H1 (cell line): ENCODE measurements at regions not wholly inside any gene's neighbourhood (a gene's known extent, or its start where the extent isn't known, plus 50 kb on each side); places are given as distances from the start of the nearest gene placed in this dataset.

Experiments
- CTCF ChIA-PET: fragments of 300-600 bp; sonication (Branson Sonifier 250); formaldehyde crosslinking; loops from one replicate; lab custom pipeline; 2021; ENCODE audit not compliant: partially characterized antibody; lab: Charles Lee
- POLR2A ChIA-PET: fragments of 300-600 bp; sonication (Branson Sonifier 250); formaldehyde crosslinking; loops from one replicate; lab custom pipeline; 2021; ENCODE audit warnings: inconsistent platforms; ENCODE audit not compliant: partially characterized antibody; lab: Charles Lee
- DNase-seq, 2 experiments: peaks; one replicate each; pipeline versions ENCODE4 v3.0.0 to v3.0.0-alpha.2; 2010 to 2022; ENCODE audit warnings: low spot score in 2 of 2, low read depth in 1 of 2, mixed read lengths in 1 of 2
- FAIRE-seq: peaks from 2 replicates; lab custom pipeline; 2011; peaks lifted over from hg19 to GRCh38; lab: Jason Lieb, UNC
- H2AFZ ChIP-seq: 2 replicates; pipeline ENCODE4 v1.8.1; 2012; ENCODE audit warnings: low read length, inconsistent platforms
- H2AK5ac ChIP-seq: 2 replicates; pipeline ENCODE4 v1.6.1; 2013; ENCODE audit warnings: low read depth, low read length
- H2BK120ac ChIP-seq: replicated peaks from 2 replicates; pipeline ENCODE3; 2013; ENCODE audit warnings: low read depth, low read length, inconsistent platforms
- H2BK12ac ChIP-seq: 2 replicates; pipeline ENCODE4 v1.6.1; 2013; ENCODE audit warnings: low read depth, low read length
- H2BK15ac ChIP-seq: 2 replicates; pipeline ENCODE4 v1.6.1; 2013; ENCODE audit warnings: low read length
- H2BK20ac ChIP-seq: 2 replicates; pipeline ENCODE4 v1.6.1; 2013; ENCODE audit warnings: low read length
- H2BK5ac ChIP-seq: 2 replicates; pipeline ENCODE4 v1.6.1; 2013; ENCODE audit warnings: low read depth, low read length
- H3K14ac ChIP-seq: 2 replicates; pipeline ENCODE4 v1.6.1; 2013; ENCODE audit warnings: inconsistent platforms; ENCODE audit not compliant: insufficient read length
- H3K18ac ChIP-seq: 2 replicates; pipeline ENCODE4 v1.6.1; 2013; ENCODE audit warnings: low read length; ENCODE audit errors: extremely low read depth
- H3K23ac ChIP-seq: 2 replicates; pipeline ENCODE4 v1.6.1; 2013; ENCODE audit warnings: inconsistent platforms; ENCODE audit not compliant: insufficient read length
- H3K23me2 ChIP-seq: 2 replicates; pipeline ENCODE4 v1.6.1; 2013; ENCODE audit warnings: low read depth, low read length
- H3K27ac ChIP-seq: 2 replicates; pipeline ENCODE4 v1.6.1; 2011; ENCODE audit warnings: low read depth, low read length, inconsistent platforms
- H3K27me3 ChIP-seq, 4 experiments: replicated peaks in 1 of 4; 1 replicate in 1 of 4; 2 replicates in 3 of 4; pipeline versions ENCODE4 v1.6.1 to v1.8.1; 2011 to 2013; ENCODE audit warnings: low read length in 3 of 4, mild to moderate bottlenecking in 3 of 4, inconsistent platforms in 2 of 4, mixed read lengths in 2 of 4, moderate library complexity in 1 of 4; ENCODE audit not compliant: control insufficient read depth in 3 of 4, insufficient read depth in 3 of 4; ENCODE audit errors: extremely low read depth in 1 of 4
- H3K36me3 ChIP-seq, 4 experiments: 2 replicates each; pipeline versions ENCODE4 v1.6.1 to v1.8.1; 2011 to 2013; ENCODE audit warnings: mild to moderate bottlenecking in 4 of 4, low read length in 3 of 4, moderate library complexity in 2 of 4, control low read depth in 1 of 4, inconsistent platforms in 1 of 4; ENCODE audit not compliant: insufficient read depth in 4 of 4, control insufficient read depth in 2 of 4
- H3K4ac ChIP-seq: replicated peaks from 2 replicates; pipeline ENCODE3; 2013; ENCODE audit warnings: low read length, low read depth, mixed read lengths, inconsistent platforms; ENCODE audit not compliant: insufficient read length
- H3K4me1 ChIP-seq, 4 experiments: replicated peaks in 1 of 4; 1 replicate in 1 of 4; 2 replicates in 3 of 4; pipeline versions ENCODE4 v1.6.1 to v1.8.1; 2011 to 2013; ENCODE audit warnings: low read length in 3 of 4, inconsistent platforms in 2 of 4, mixed read lengths in 1 of 4; ENCODE audit not compliant: insufficient read depth in 4 of 4, control insufficient read depth in 3 of 4
- H3K4me2 ChIP-seq, 2 experiments: 2 replicates each; pipeline versions ENCODE4 v1.6.1 to v1.8.1; 2011 to 2013; ENCODE audit warnings: low read depth in 2 of 2, low read length in 2 of 2, control low read depth in 1 of 2, inconsistent platforms in 1 of 2, mild to moderate bottlenecking in 1 of 2; ENCODE audit not compliant: insufficient read depth in 1 of 2
- H3K4me3 ChIP-seq, 4 experiments: fragments of 200-600, 300-600 bp in 1 of 4; sonication (generic), shearing (Covaris generic), sonication (Bioruptor Twin) in 1 of 4; 2 replicates each; pipeline versions ENCODE4 v1.5.1 to v1.8.1; 2011 to 2016; ENCODE audit warnings: low read length in 4 of 4, low read depth in 3 of 4, control low read depth in 2 of 4, inconsistent platforms in 2 of 4, mild to moderate bottlenecking in 2 of 4, mixed read lengths in 1 of 4, moderate library complexity in 1 of 4; ENCODE audit not compliant: insufficient read depth in 2 of 4; ENCODE audit errors: extremely low read depth in 1 of 4
- H3K56ac ChIP-seq: replicated peaks from 2 replicates; pipeline ENCODE3; 2013; ENCODE audit warnings: low read depth, mild to moderate bottlenecking, mixed read lengths, low read length, inconsistent platforms; ENCODE audit not compliant: insufficient read length
- H3K79me1 ChIP-seq: 2 replicates; pipeline ENCODE4 v1.6.1; 2013; ENCODE audit warnings: low read depth, low read length, control low read depth
- H3K79me2 ChIP-seq, 2 experiments: 2 replicates each; pipeline versions ENCODE4 v1.6.1 to v1.8.1; 2012 to 2013; ENCODE audit warnings: low read length in 2 of 2, mild to moderate bottlenecking in 2 of 2, inconsistent platforms in 1 of 2; ENCODE audit not compliant: insufficient read depth in 2 of 2, control insufficient read depth in 1 of 2
- H3K9ac ChIP-seq, 4 experiments: replicated peaks in 1 of 4; 1 replicate in 1 of 4; 2 replicates in 3 of 4; pipeline versions ENCODE4 v1.6.1 to v1.8.1; 2011 to 2013; ENCODE audit warnings: low read depth in 3 of 4, low read length in 3 of 4, control low read depth in 2 of 4, mild to moderate bottlenecking in 2 of 4, moderate library complexity in 2 of 4, inconsistent platforms in 1 of 4; ENCODE audit errors: extremely low read depth in 1 of 4
- H3K9me3 ChIP-seq, 2 experiments: 2 replicates each; pipeline versions ENCODE4 v1.6.1 to v1.8.1; 2012 to 2013; ENCODE audit warnings: mild to moderate bottlenecking in 2 of 2, moderate library complexity in 2 of 2, control low read depth in 1 of 2, inconsistent platforms in 1 of 2, low read depth in 1 of 2, low read length in 1 of 2, mixed read lengths in 1 of 2; ENCODE audit not compliant: insufficient read depth in 2 of 2
- H4K20me1 ChIP-seq, 2 experiments: replicated peaks in 1 of 2; 2 replicates each; pipeline versions ENCODE3 to v1.8.1; 2011 to 2013; ENCODE audit warnings: inconsistent platforms in 2 of 2, low read length in 2 of 2, mild to moderate bottlenecking in 1 of 2; ENCODE audit not compliant: insufficient read depth in 2 of 2, control insufficient read depth in 1 of 2
- H4K5ac ChIP-seq: 2 replicates; pipeline ENCODE4 v1.6.1; 2013; ENCODE audit warnings: low read length, low read depth, mixed read lengths, inconsistent platforms; ENCODE audit not compliant: insufficient read length
- H4K8ac ChIP-seq: 2 replicates; pipeline ENCODE4 v1.8.0; 2013; ENCODE audit warnings: mild to moderate bottlenecking, moderate library complexity, low read length, inconsistent platforms; ENCODE audit not compliant: insufficient read depth; ENCODE audit errors: extremely low read depth
- H4K91ac ChIP-seq: replicated peaks from 2 replicates; pipeline ENCODE3; 2013; ENCODE audit warnings: low read length, mixed read lengths, inconsistent platforms; ENCODE audit not compliant: insufficient read length
- BCL11A ChIP-seq, 2 experiments: IDR thresholded peaks; one replicate each; pipeline ENCODE4 v1.6.1; 2011; ENCODE audit warnings: low read depth in 2 of 2, low read length in 2 of 2, mild to moderate bottlenecking in 2 of 2
- CBX8 ChIP-seq: fragments of 300-800, 300-1000 bp; sonication (generic); IDR thresholded peaks from 2 replicates; pipeline ENCODE4 v1.7.1; 2016; ENCODE audit warnings: low read depth, low read length, borderline replicate concordance
- CTCF ChIP-seq, 3 experiments: IDR thresholded peaks; 1 replicate in 2 of 3; 2 replicates in 1 of 3; pipeline versions ENCODE4 v1.5.1 to v1.6.1; 2011; ENCODE audit warnings: low read length in 3 of 3, mild to moderate bottlenecking in 3 of 3, inconsistent platforms in 2 of 3, low read depth in 1 of 3, moderate library complexity in 1 of 3; ENCODE audit not compliant: insufficient read depth in 1 of 3; ENCODE audit errors: control extremely low read depth in 1 of 3
- GTF2F1 ChIP-seq: IDR thresholded peaks from 2 replicates; pipeline ENCODE4 v1.6.1; 2012; ENCODE audit warnings: low read depth, low read length, improper control_type of control experiment, borderline replicate concordance
- PHF8 ChIP-seq: fragments of 200-600 bp; sonication (generic); conservative IDR thresholded peaks from 2 replicates; pipeline ENCODE4 v1.7.1; 2012; ENCODE audit warnings: low read depth, mild to moderate bottlenecking, inconsistent platforms, low read length, moderate library complexity
- RAD21 ChIP-seq, 2 experiments: IDR thresholded peaks in 1 of 2; conservative IDR thresholded peaks in 1 of 2; 2 replicates each; pipeline ENCODE4 v1.6.1; 2011; ENCODE audit warnings: low read depth in 2 of 2, low read length in 2 of 2, improper control_type of control experiment in 1 of 2, inconsistent platforms in 1 of 2, mild to moderate bottlenecking in 1 of 2, moderate library complexity in 1 of 2
- RFX5 ChIP-seq: IDR thresholded peaks from 2 replicates; pipeline ENCODE4 v1.6.1; 2011; ENCODE audit warnings: low read depth, low read length, improper control_type of control experiment, borderline replicate concordance
- SAP30 ChIP-seq: fragments of 300-600 bp; sonication (generic); IDR thresholded peaks from 2 replicates; pipeline ENCODE4 v1.7.1; 2012; ENCODE audit warnings: low read length, moderate library complexity, mild to moderate bottlenecking, inconsistent platforms; ENCODE audit not compliant: insufficient read depth, insufficient replicate concordance
- TAF1 ChIP-seq: IDR thresholded peaks from 2 replicates; pipeline ENCODE4 v1.6.1; 2011; ENCODE audit warnings: mild to moderate bottlenecking, low read depth, low read length
- WGBS, 2 experiments: shearing (Covaris generic) in 1 of 2; methylation state at CpG; one replicate each; pipeline versions ENCODE4 v1.1.6 to v1.1.7; 2013 to 2015; ENCODE audit warnings: low lambda C conversion rate in 2 of 2, mixed read lengths in 2 of 2, inconsistent platforms in 1 of 2, low coverage in 1 of 2, missing lambda C conversion rate in 1 of 2; ENCODE audit not compliant: insufficient replicate concordance in 2 of 2, insufficient coverage in 1 of 2, insufficient read length in 1 of 2; ENCODE audit errors: extremely low coverage in 1 of 2, missing lambda C conversion rate in 1 of 2; 5-methylcytosine and 5-hydroxymethylcytosine counted together

DNA sequence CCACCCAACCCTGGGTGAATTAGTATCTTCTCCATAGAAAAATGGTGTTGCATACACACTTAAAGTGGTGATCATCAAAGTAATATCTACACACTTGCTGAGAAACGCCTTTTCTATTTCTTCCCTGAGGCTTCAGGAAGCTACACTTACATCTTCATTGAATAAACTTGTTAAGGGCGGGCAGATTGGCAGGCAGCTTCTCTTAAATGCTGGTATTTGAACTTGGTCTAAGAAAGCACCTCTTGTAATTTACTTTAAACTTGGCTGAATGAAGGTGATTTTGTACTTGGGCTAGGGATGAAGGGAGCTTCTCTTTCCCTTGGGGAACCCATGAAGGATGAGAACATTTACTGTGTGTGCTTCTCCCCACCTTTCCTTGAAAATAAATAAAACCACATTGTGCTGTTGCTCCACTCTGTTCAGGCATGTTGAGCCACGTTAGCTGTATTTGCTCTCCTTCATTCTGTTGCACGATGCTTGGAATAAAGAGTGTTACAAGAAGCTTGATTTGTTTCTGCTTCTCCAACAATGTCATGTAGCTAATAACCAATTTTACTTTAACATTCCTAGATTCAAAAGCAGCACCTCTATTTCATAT is 430.1 kb downstream of the ANKRD50 start:
- Histone ChIP-seq H3K4me3 (no peak overlapping the region), H3K56ac (no peak overlapping the region), H2BK20ac (no peak overlapping the region), H4K91ac (no peak overlapping the region), H3K36me3 (no peaks in the 10 kb centered on the region), H3K79me1 (no peaks in the 10 kb centered on the region), H3K4me1 (no peaks in the 10 kb centered on the region), H3K9ac (no peak overlapping the region), H3K4me2 (no peak overlapping the region), H3K18ac (no peak overlapping the region), H2BK120ac (no peak overlapping the region), H3K9me3 (no peaks in the 10 kb centered on the region), H4K20me1 (no peaks in the 10 kb centered on the region), H3K4ac (no peak overlapping the region), H4K8ac (no peak overlapping the region), H3K23me2 (no peaks in the 10 kb centered on the region), H3K27ac (no peak overlapping the region), H3K23ac (no peak overlapping the region), H4K5ac (no peak overlapping the region), H3K79me2 (no peaks in the 10 kb centered on the region), H2BK5ac (no peak overlapping the region), H2AFZ (peak overlapping the region; percentile 48; the same call in 1 of the 2 replicates), H3K14ac (no peak overlapping the region), H2BK15ac (no peak overlapping the region), H3K27me3 (no peaks in the 10 kb centered on the region), H2BK12ac (no peak overlapping the region), H2AK5ac (no peak overlapping the region)
- 88% methylated on average over 4 of the region's 4 CpGs; no CpG with 5 or more reads in 1 of the 2 experiments for WGBS, 2 experiments
- FAIRE-seq: no peak
- no peak for TF ChIP-seq PHF8
- TF ChIP-seq BCL11A (IDR thresholded peaks at IDR 0.05; ENCODE audit: low read depth in 2 of 2, low read length in 2 of 2): no peak
- TF ChIP-seq TAF1: no peak
- TF ChIP-seq SAP30: no peak
- no peak for TF ChIP-seq CTCF (IDR thresholded peaks at IDR 0.05; ENCODE audit: control extremely low read depth in 1 of 3, insufficient read depth in 1 of 3, low read depth in 1 of 3, low read length in 3 of 3)
- no peak for TF ChIP-seq RFX5
- no peak for TF ChIP-seq RAD21 (IDR thresholded peaks at IDR 0.05 in 1 of 2, conservative IDR thresholded peaks at IDR 0.05 in 1 of 2; ENCODE audit: low read depth in 2 of 2, low read length in 2 of 2)
- TF ChIP-seq CBX8: no peak
- TF ChIP-seq GTF2F1: no peak
- ChIA-PET CTCF (interaction anchor here (1.3 to 1.7 kb wide), 2 partner anchors 9 to 40 kb away, joined by 3 to 6 read pairs; no protein-coding TSS in a partner anchor), POLR2A (no interaction called here)
- no peak for DNase-seq
